ENCODE measurements at regions not wholly inside any gene's neighbourhood (a gene's known extent, or its start where the extent isn't known, plus 50 kb on each side); places are given as distances from the start of the nearest gene placed in this dataset.

GRCh38 chr10:4102802-4103344 lies 317.9 kb upstream of the KLF6 start:
- no peak overlapping the region for H3K4me3 ChIP-seq (ENCODE audit: low read length)
- peak; percentile 41 for DNase-seq (ENCODE audit: low read depth)
- no peak for TF ChIP-seq CTCF (IDR thresholded peaks at IDR 0.05; ENCODE audit: insufficient read depth, low read depth, low read length, missing control alignments)

DNA sequence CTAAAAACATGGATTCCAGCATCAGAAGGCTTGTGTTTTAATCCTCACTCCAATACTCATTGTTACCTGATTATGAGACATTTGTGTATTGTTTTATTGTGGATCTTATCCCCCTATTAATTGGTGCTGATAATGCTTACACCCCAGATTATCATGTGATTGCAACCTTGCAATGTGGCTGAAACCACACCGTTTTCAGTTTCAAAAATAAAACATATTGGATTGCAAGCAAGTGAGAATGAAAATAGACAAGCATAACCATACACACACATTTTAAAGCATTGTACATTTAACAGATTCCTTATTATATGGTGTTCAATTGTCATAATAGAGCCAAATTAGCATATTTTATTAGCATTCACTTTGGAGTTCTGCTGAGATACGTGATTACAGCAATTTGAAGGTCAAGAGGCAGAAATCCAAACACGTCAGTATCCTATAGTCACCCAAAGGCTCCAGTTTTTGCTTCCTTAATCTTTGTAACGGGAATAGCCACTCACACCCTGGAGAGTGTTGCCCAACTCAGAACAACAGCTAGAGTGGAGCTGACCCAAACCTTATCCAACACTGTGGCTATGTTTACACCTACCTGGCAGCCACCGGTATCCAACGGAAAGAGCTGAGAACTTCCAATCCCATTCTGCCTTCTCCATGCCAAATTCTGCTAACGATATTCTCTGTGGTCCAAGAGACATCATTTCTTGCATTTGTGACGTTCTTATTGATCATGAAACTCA lies 317.1 kb upstream of the KLF6 start:
- no peak for TF ChIP-seq CTCF (IDR thresholded peaks at IDR 0.05; ENCODE audit: insufficient read depth, low read depth, low read length, missing control alignments)
- no peak for DNase-seq (ENCODE audit: low read depth)
- H3K4me3 ChIP-seq (ENCODE audit: low read length): no peak overlapping the region

- TF ChIP-seq CTCF (IDR thresholded peaks at IDR 0.05; ENCODE audit: insufficient read depth, low read depth, low read length, missing control alignments): no peak
- H3K4me3 ChIP-seq (ENCODE audit: low read length): no peak overlapping the region
- no peak for DNase-seq (ENCODE audit: low read depth)
These were observed 315.4 kb upstream of the KLF6 start for GRCh38 chr10:4100380-4100779.

GRCh38 chr10:4099202-4099601 lies 314.2 kb upstream of the KLF6 start:
- no peak for TF ChIP-seq CTCF (IDR thresholded peaks at IDR 0.05; ENCODE audit: insufficient read depth, low read depth, low read length, missing control alignments)
- no peak overlapping the region for H3K4me3 ChIP-seq (ENCODE audit: low read length)
- no peak for DNase-seq (ENCODE audit: low read depth)

GRCh38 chr10:4095166-4095917 lies 310.3 kb upstream of the KLF6 start:
- H3K4me3 ChIP-seq (ENCODE audit: low read length): no peak overlapping the region
- TF ChIP-seq CTCF (IDR thresholded peaks at IDR 0.05; ENCODE audit: insufficient read depth, low read depth, low read length, missing control alignments): no peak
- no peak for DNase-seq (ENCODE audit: low read depth)

DNA sequence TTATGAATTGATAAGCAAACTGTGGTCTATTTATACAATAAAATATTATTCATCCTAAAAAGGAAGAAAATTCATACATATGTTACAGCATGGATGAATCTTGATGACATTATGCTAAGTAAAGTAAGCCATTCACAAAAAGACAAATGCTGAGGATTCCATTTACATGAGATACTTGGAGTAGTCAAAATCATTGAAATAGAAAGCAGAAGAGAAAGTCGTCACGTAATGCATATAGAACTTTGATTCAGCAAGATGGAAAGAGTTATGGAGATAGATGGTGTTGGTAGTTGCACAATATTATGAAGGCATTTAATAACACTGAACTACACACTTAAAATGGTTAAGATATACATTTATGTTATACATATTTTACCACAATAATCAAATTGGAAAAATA lies 309.7 kb upstream of the KLF6 start:
- no peak for TF ChIP-seq CTCF (IDR thresholded peaks at IDR 0.05; ENCODE audit: insufficient read depth, low read depth, low read length, missing control alignments)
- no peak overlapping the region for H3K4me3 ChIP-seq (ENCODE audit: low read length)
- no peak for DNase-seq (ENCODE audit: low read depth)
